NCI-H345 (cell line): ENCODE measurements at regions not wholly inside any gene's neighbourhood (a gene's known extent, or its start where the extent isn't known, plus 50 kb on each side); places are given as distances from the start of the nearest gene placed in this dataset.

Experiments
- DNase-seq: peaks from one replicate; lab custom pipeline; 2025; lab: John Stamatoyannopoulos, UW

GRCh38 chr18:22625406-22625805 lies 207.7 kb upstream of the CTAGE1 start:
- DNase-seq, result no peak

- DNase-seq, result no peak
Observed at GRCh38 chr18:22626771-22627170, 209.1 kb upstream of the CTAGE1 start.

GRCh38 chr18:22627506-22627905 lies 209.8 kb upstream of the CTAGE1 start:
- DNase-seq, result no peak

- DNase-seq, result no peak
Observed at GRCh38 chr18:22628795-22629510, 211.2 kb upstream of the CTAGE1 start.

GRCh38 chr18:22630980-22631379 lies 213.3 kb upstream of the CTAGE1 start:
- no peak for DNase-seq

GRCh38 chr18:22632191-22632590 lies 214.5 kb upstream of the CTAGE1 start:
- no peak for DNase-seq

GRCh38 chr18:22634464-22634863 lies 216.7 kb upstream of the CTAGE1 start:
- DNase-seq, result no peak

GRCh38 chr18:22637787-22638186 lies 220.1 kb upstream of the CTAGE1 start:
- DNase-seq, result no peak

GRCh38 chr18:22639026-22639463 lies 221.3 kb upstream of the CTAGE1 start:
- DNase-seq, result no peak

GRCh38 chr18:22639561-22639960 lies 221.8 kb upstream of the CTAGE1 start:
- no peak for DNase-seq

GRCh38 chr18:22640281-22640842 lies 222.6 kb upstream of the CTAGE1 start:
- DNase-seq, result no peak

GRCh38 chr18:22641958-22642357 lies 224.2 kb upstream of the CTAGE1 start:
- no peak for DNase-seq

GRCh38 chr18:22643731-22644130 lies 226.0 kb upstream of the CTAGE1 start:
- DNase-seq, result no peak

- no peak for DNase-seq
Observed at GRCh38 chr18:22650247-22650646, 232.5 kb upstream of the CTAGE1 start.

GRCh38 chr18:22657619-22658018 lies 239.9 kb upstream of the CTAGE1 start:
- no peak for DNase-seq

- DNase-seq, result no peak
Observed at GRCh38 chr18:22658318-22658717, 240.6 kb upstream of the CTAGE1 start.

GRCh38 chr18:22663378-22663777 lies 245.7 kb upstream of the CTAGE1 start:
- no peak for DNase-seq

- DNase-seq, result no peak
Observed at GRCh38 chr18:22666411-22666940, 248.8 kb upstream of the CTAGE1 start.

GRCh38 chr18:22667156-22667555 lies 249.4 kb upstream of the CTAGE1 start:
- no peak for DNase-seq

GRCh38 chr18:22667616-22668422 lies 250.1 kb upstream of the CTAGE1 start:
- no peak for DNase-seq

GRCh38 chr18:22668496-22668895 lies 250.8 kb upstream of the CTAGE1 start:
- DNase-seq, result no peak

GRCh38 chr18:22670914-22671313 lies 253.2 kb upstream of the CTAGE1 start:
- DNase-seq, result no peak
